ENCODE measurements at regions not wholly inside any gene's neighbourhood (a gene's known extent, or its start where the extent isn't known, plus 50 kb on each side); places are given as distances from the start of the nearest gene placed in this dataset.

DNA sequence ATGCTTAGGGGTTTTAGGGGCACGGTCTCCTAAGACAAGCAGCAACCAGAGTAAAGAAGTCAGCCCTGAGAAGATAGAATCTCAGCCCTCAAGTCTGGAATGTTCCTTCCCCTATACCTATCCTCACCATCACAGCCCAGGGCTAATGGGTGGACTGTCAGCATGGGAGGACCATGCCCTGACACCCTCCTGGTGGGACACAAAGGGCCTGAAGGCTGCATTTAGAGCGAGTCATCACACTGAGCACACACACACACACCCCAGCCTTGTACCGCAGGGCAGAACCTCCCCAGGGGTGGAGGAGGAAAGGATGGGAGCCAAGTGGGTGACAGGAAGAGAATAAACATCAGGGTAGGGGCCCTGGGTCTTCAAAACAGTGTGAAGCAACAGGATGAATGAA lies 174.8 kb upstream of the SERP2 start:
- intact Hi-C loops (cut with DNase I): no loop called here
- Histone ChIP-seq H3K4me3 (no peak overlapping the region), H3K9ac (ENCODE audit: low read depth in 2 of 2, low read length in 2 of 2) (no peak overlapping the region), H3K27ac (no peak overlapping the region), H3K27me3 (no peaks in the 10 kb centered on the region), H3K4me1 (no peaks in the 10 kb centered on the region), H3K36me3 (no peaks in the 10 kb centered on the region), H3K9me3 (no peaks in the 10 kb centered on the region)
- no peak for TF ChIP-seq CTCF (IDR thresholded peaks at IDR 0.05)
- no peak for DNase-seq

- Histone ChIP-seq H3K27me3 (no peaks in the 10 kb centered on the region), H3K27ac (no peak overlapping the region), H3K4me1 (no peaks in the 10 kb centered on the region), H3K4me3 (no peak overlapping the region), H3K36me3 (no peaks in the 10 kb centered on the region), H3K9ac (ENCODE audit: low read depth in 2 of 2, low read length in 2 of 2) (no peak overlapping the region), H3K9me3 (no peaks in the 10 kb centered on the region)
- intact Hi-C loops (cut with DNase I): no loop called here
- DNase-seq: no peak
- no peak for TF ChIP-seq CTCF (IDR thresholded peaks at IDR 0.05)
These were observed 173.9 kb upstream of the SERP2 start for GRCh38 chr13:44199627-44200207.

DNA sequence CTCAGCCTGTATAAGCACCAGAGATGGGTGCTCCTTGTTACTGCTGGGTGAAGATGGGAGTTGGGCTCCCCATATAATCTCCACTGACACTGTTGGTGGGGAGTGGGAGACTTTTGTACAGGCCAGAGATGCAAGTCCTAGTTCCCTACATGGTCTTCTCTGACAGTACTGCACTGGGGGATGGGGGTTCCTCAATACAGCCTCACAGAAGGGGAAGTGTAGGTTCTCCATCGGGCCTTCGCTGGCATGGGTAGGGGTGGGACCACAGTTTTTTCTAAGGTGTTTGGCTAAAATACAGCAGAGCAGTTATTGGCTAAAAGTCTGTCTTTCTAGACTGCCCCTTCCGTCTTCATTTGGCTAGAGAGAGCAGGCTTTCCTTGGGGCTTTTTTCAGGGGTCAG lies 167.2 kb upstream of the SERP2 start:
- Histone ChIP-seq H3K27ac (no peak overlapping the region), H3K9me3 (no peaks in the 10 kb centered on the region), H3K9ac (ENCODE audit: low read depth in 2 of 2, low read length in 2 of 2) (no peak overlapping the region), H3K36me3 (no peaks in the 10 kb centered on the region), H3K27me3 (no peaks in the 10 kb centered on the region), H3K4me3 (no peak overlapping the region), H3K4me1 (no peaks in the 10 kb centered on the region)
- DNase-seq: no peak
- no peak for TF ChIP-seq CTCF (IDR thresholded peaks at IDR 0.05)
- intact Hi-C loops (cut with DNase I): no loop called here

DNA sequence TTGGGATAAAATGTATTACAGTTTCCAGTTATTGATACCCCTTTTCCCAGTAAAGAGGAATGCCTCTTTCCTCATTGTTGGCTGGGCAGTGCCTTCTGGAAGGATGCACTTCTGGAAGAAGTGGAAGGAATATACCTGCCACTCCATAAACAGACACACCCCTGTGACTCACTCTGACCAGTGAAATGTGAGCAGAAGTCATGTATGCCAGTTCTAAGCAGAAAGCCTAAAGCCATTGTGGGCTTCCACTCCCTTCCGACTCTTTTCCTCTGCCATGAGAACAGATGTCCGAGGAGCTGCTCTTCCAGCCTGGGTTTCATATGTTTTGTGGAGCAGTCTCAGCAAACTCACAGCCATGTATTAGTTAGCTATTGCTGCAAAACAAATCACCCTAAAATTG lies 166.1 kb upstream of the SERP2 start:
- no peak overlapping the region for H3K9ac ChIP-seq (ENCODE audit: low read depth in 2 of 2, low read length in 2 of 2)
- intact Hi-C loops (cut with DNase I): no loop called here
- H3K4me1 ChIP-seq: no peaks in the 10 kb centered on the region
- H3K27me3 ChIP-seq: no peaks in the 10 kb centered on the region
- no peaks in the 10 kb centered on the region for H3K9me3 ChIP-seq
- peak; percentile 36 for DNase-seq
- no peak for TF ChIP-seq CTCF (IDR thresholded peaks at IDR 0.05)
- H3K36me3 ChIP-seq: no peaks in the 10 kb centered on the region
- H3K4me3 ChIP-seq: no peak overlapping the region
- H3K27ac ChIP-seq: no peak overlapping the region

DNA sequence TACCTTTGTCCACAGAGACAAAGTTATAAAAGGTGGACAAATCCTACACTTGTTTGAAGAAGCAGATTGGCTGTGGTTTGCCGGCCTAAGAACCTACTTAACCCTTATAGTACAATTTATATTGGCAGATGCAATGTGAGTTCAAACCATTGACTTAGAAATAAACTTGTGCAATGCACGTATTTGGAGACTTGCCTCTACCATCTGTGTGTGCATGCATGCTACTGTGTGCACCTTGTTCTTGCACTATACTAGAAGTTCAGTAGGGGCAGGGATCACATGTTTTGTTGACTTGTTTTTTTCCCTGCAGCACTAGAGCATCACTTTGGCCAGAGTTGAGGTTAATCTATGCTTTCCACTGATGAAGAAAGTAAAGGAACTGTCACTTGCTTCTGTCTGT lies 163.1 kb upstream of the SERP2 start:
- Histone ChIP-seq H3K27ac (no peak overlapping the region), H3K36me3 (no peaks in the 10 kb centered on the region), H3K4me1 (no peaks in the 10 kb centered on the region), H3K9me3 (no peaks in the 10 kb centered on the region), H3K9ac (ENCODE audit: low read depth in 2 of 2, low read length in 2 of 2) (no peak overlapping the region), H3K27me3 (no peaks in the 10 kb centered on the region), H3K4me3 (no peak overlapping the region)
- DNase-seq: no peak
- intact Hi-C loops (cut with DNase I): no loop called here
- TF ChIP-seq CTCF (IDR thresholded peaks at IDR 0.05): no peak
